Hippocampal formation (tissue), 2 donors: ENCODE measurements at regions not wholly inside any gene's neighbourhood (a gene's known extent, or its start where the extent isn't known, plus 50 kb on each side); places are given as distances from the start of the nearest gene placed in this dataset.

Source experiments
- DNase-seq, 2 donors: peaks; one replicate each; lab custom pipeline; 2025; lab: John Stamatoyannopoulos, UW

- peak in 1 of 2 donors; percentile 11 for DNase-seq
Measured at GRCh38 chr10:4688601-4689000, 137.4 kb upstream of the AKR1E2 start.

- DNase-seq: no peak
Measured at GRCh38 chr10:4688168-4688567, 137.8 kb upstream of the AKR1E2 start.

GRCh38 chr10:4687397-4687796, 138.6 kb upstream of the AKR1E2 start:
- no peak for DNase-seq

- no peak for DNase-seq
Measured at GRCh38 chr10:4686644-4686996, 139.4 kb upstream of the AKR1E2 start.

- DNase-seq: no peak
Measured at GRCh38 chr10:4685904-4686643, 139.9 kb upstream of the AKR1E2 start.

GRCh38 chr10:4685491-4685890, 140.5 kb upstream of the AKR1E2 start:
- no peak for DNase-seq

- DNase-seq: no peak
Measured at GRCh38 chr10:4684434-4684833, 141.6 kb upstream of the AKR1E2 start.

- DNase-seq: no peak
Measured at GRCh38 chr10:4683838-4684237, 142.2 kb upstream of the AKR1E2 start.

- DNase-seq: no peak
Measured at GRCh38 chr10:4683137-4683536, 142.9 kb upstream of the AKR1E2 start.

- no peak for DNase-seq
Measured at GRCh38 chr10:4678951-4679671, 146.9 kb upstream of the AKR1E2 start.

GRCh38 chr10:4678023-4678950, 147.7 kb upstream of the AKR1E2 start:
- no peak for DNase-seq

- DNase-seq: no peak
Measured at GRCh38 chr10:4677296-4678021, 148.5 kb upstream of the AKR1E2 start.

GRCh38 chr10:4676566-4676965, 149.4 kb upstream of the AKR1E2 start:
- DNase-seq: no peak

- no peak for DNase-seq
Measured at GRCh38 chr10:4675808-4676207, 150.2 kb upstream of the AKR1E2 start.

- no peak for DNase-seq
Measured at GRCh38 chr10:4673279-4674040, 152.5 kb upstream of the AKR1E2 start.

GRCh38 chr10:4672201-4672600, 153.8 kb upstream of the AKR1E2 start:
- no peak for DNase-seq

- no peak for DNase-seq
Measured at GRCh38 chr10:4671451-4672145, 154.4 kb upstream of the AKR1E2 start.

GRCh38 chr10:4670737-4671136, 155.3 kb upstream of the AKR1E2 start:
- DNase-seq: no peak

- no peak for DNase-seq
Measured at GRCh38 chr10:4669585-4669984, 156.4 kb upstream of the AKR1E2 start.
